ENCODE measurements at regions not wholly inside any gene's neighbourhood (a gene's known extent, or its start where the extent isn't known, plus 50 kb on each side); places are given as distances from the start of the nearest gene placed in this dataset.
A peak's percentile ranks its signal among the peaks of the same experiment; 100 is the strongest.

GRCh38 chr21:38930066-38930465 is 124.3 kb downstream of the ETS2 start:
- Histone ChIP-seq H3K4ac (ENCODE audit: low read depth, low read length) (no peak overlapping the region), H2BK5ac (ENCODE audit: low read length) (no peak overlapping the region), H3K4me3 (ENCODE audit: low read length) (no peak overlapping the region), H2BK15ac (replicated peaks; ENCODE audit: low read depth) (no peak overlapping the region), H2AK5ac (ENCODE audit: low read length) (no peak overlapping the region), H4K5ac (ENCODE audit: low read length) (no peak overlapping the region), H3K4me2 (ENCODE audit: low read length) (no peak overlapping the region), H3K79me1 (ENCODE audit: low read length) (no peaks in the 10 kb centered on the region), H3K18ac (ENCODE audit: low read length) (no peak overlapping the region), H3K9ac (ENCODE audit: low read length) (no peak overlapping the region), H4K8ac (ENCODE audit: low read depth, low read length) (no peak overlapping the region), H3K79me2 (ENCODE audit: control insufficient read depth, insufficient read depth, low read length) (no peaks in the 10 kb centered on the region), H3K36me3 (ENCODE audit: control insufficient read depth, insufficient read depth, low read length) (no peaks in the 10 kb centered on the region), H3K23ac (ENCODE audit: low read length) (no peak overlapping the region), H3K27ac (ENCODE audit: low read depth, low read length) (no peak overlapping the region), H3K4me1 (ENCODE audit: control insufficient read depth, low read depth, low read length) (no peaks in the 10 kb centered on the region), H3K56ac (ENCODE audit: low read length) (no peak overlapping the region), H2BK120ac (ENCODE audit: low read depth, low read length) (no peak overlapping the region), H3K27me3 (ENCODE audit: insufficient read depth, low read length, poor library complexity) (no peaks in the 10 kb centered on the region)
- peak; percentile 54 for DNase-seq
- WGBS (ENCODE audit: extremely low coverage, insufficient coverage, low lambda C conversion rate), result no CpG with 5 or more reads among the region's 2 CpGs

- H3K4me2 ChIP-seq (ENCODE audit: low read length), result no peak overlapping the region
- no peaks in the 10 kb centered on the region for H3K27me3 ChIP-seq (ENCODE audit: insufficient read depth, low read length, poor library complexity)
- no peak overlapping the region for H3K18ac ChIP-seq (ENCODE audit: low read length)
- no peak overlapping the region for H3K9ac ChIP-seq (ENCODE audit: low read length)
- no peak overlapping the region for H2BK120ac ChIP-seq (ENCODE audit: low read depth, low read length)
- no peak overlapping the region for H3K27ac ChIP-seq (ENCODE audit: low read depth, low read length)
- no peak overlapping the region for H2AK5ac ChIP-seq (ENCODE audit: low read length)
- H3K36me3 ChIP-seq (ENCODE audit: control insufficient read depth, insufficient read depth, low read length), result no peaks in the 10 kb centered on the region
- no peak overlapping the region for H3K4me3 ChIP-seq (ENCODE audit: low read length)
- WGBS (ENCODE audit: extremely low coverage, insufficient coverage, low lambda C conversion rate), result no CpG with 5 or more reads among the region's 1 CpG
- H3K23ac ChIP-seq (ENCODE audit: low read length), result no peak overlapping the region
- no peaks in the 10 kb centered on the region for H3K4me1 ChIP-seq (ENCODE audit: control insufficient read depth, low read depth, low read length)
- no peak overlapping the region for H3K56ac ChIP-seq (ENCODE audit: low read length)
- no peak overlapping the region for H3K4ac ChIP-seq (ENCODE audit: low read depth, low read length)
- no peak overlapping the region for H2BK15ac ChIP-seq (replicated peaks; ENCODE audit: low read depth)
- no peak overlapping the region for H2BK5ac ChIP-seq (ENCODE audit: low read length)
- H4K5ac ChIP-seq (ENCODE audit: low read length), result no peak overlapping the region
- H4K8ac ChIP-seq (ENCODE audit: low read depth, low read length), result no peak overlapping the region
- no peaks in the 10 kb centered on the region for H3K79me2 ChIP-seq (ENCODE audit: control insufficient read depth, insufficient read depth, low read length)
- no peaks in the 10 kb centered on the region for H3K79me1 ChIP-seq (ENCODE audit: low read length)
- DNase-seq, result no peak
Measured at GRCh38 chr21:38929652-38930051, 123.9 kb downstream of the ETS2 start.

GRCh38 chr21:38929142-38929541 is 123.4 kb downstream of the ETS2 start:
- H3K23ac ChIP-seq (ENCODE audit: low read length), result no peak overlapping the region
- H3K4ac ChIP-seq (ENCODE audit: low read depth, low read length), result no peak overlapping the region
- no peak overlapping the region for H4K8ac ChIP-seq (ENCODE audit: low read depth, low read length)
- no peak overlapping the region for H3K18ac ChIP-seq (ENCODE audit: low read length)
- no peaks in the 10 kb centered on the region for H3K79me1 ChIP-seq (ENCODE audit: low read length)
- no peak overlapping the region for H3K9ac ChIP-seq (ENCODE audit: low read length)
- H4K5ac ChIP-seq (ENCODE audit: low read length), result no peak overlapping the region
- H2BK5ac ChIP-seq (ENCODE audit: low read length), result no peak overlapping the region
- no CpG with 5 or more reads among the region's 1 CpG for WGBS (ENCODE audit: extremely low coverage, insufficient coverage, low lambda C conversion rate)
- H3K4me3 ChIP-seq (ENCODE audit: low read length), result no peak overlapping the region
- H2BK120ac ChIP-seq (ENCODE audit: low read depth, low read length), result no peak overlapping the region
- H3K56ac ChIP-seq (ENCODE audit: low read length), result no peak overlapping the region
- no peak overlapping the region for H2AK5ac ChIP-seq (ENCODE audit: low read length)
- H3K27ac ChIP-seq (ENCODE audit: low read depth, low read length), result no peak overlapping the region
- H3K4me1 ChIP-seq (ENCODE audit: control insufficient read depth, low read depth, low read length), result no peaks in the 10 kb centered on the region
- H2BK15ac ChIP-seq (replicated peaks; ENCODE audit: low read depth), result no peak overlapping the region
- no peaks in the 10 kb centered on the region for H3K27me3 ChIP-seq (ENCODE audit: insufficient read depth, low read length, poor library complexity)
- H3K79me2 ChIP-seq (ENCODE audit: control insufficient read depth, insufficient read depth, low read length), result no peaks in the 10 kb centered on the region
- no peak overlapping the region for H3K4me2 ChIP-seq (ENCODE audit: low read length)
- no peaks in the 10 kb centered on the region for H3K36me3 ChIP-seq (ENCODE audit: control insufficient read depth, insufficient read depth, low read length)
- no peak for DNase-seq

GRCh38 chr21:38927776-38928175 is 122.0 kb downstream of the ETS2 start:
- H3K4me1 ChIP-seq (ENCODE audit: control insufficient read depth, low read depth, low read length), result no peaks in the 10 kb centered on the region
- WGBS (ENCODE audit: extremely low coverage, insufficient coverage, low lambda C conversion rate), result no CpG with 5 or more reads among the region's 3 CpGs

GRCh38 chr21:38925923-38926322 is 120.2 kb downstream of the ETS2 start:
- Histone ChIP-seq H3K79me1 (ENCODE audit: low read length) (no peaks in the 10 kb centered on the region), H3K4me3 (ENCODE audit: low read length) (no peak overlapping the region), H3K4me2 (ENCODE audit: low read length) (no peak overlapping the region), H3K56ac (ENCODE audit: low read length) (no peak overlapping the region), H3K27ac (ENCODE audit: low read depth, low read length) (no peak overlapping the region), H4K5ac (ENCODE audit: low read length) (no peak overlapping the region), H2BK120ac (ENCODE audit: low read depth, low read length) (no peak overlapping the region), H2AK5ac (ENCODE audit: low read length) (no peak overlapping the region), H2BK15ac (replicated peaks; ENCODE audit: low read depth) (no peak overlapping the region), H3K9ac (ENCODE audit: low read length) (no peak overlapping the region), H3K4ac (ENCODE audit: low read depth, low read length) (no peak overlapping the region), H3K4me1 (ENCODE audit: control insufficient read depth, low read depth, low read length) (no peaks in the 10 kb centered on the region), H3K23ac (ENCODE audit: low read length) (no peak overlapping the region), H3K18ac (ENCODE audit: low read length) (no peak overlapping the region), H2BK5ac (ENCODE audit: low read length) (no peak overlapping the region), H4K8ac (ENCODE audit: low read depth, low read length) (no peak overlapping the region), H3K79me2 (ENCODE audit: control insufficient read depth, insufficient read depth, low read length) (no peaks in the 10 kb centered on the region), H3K36me3 (ENCODE audit: control insufficient read depth, insufficient read depth, low read length) (no peaks in the 10 kb centered on the region), H3K27me3 (ENCODE audit: insufficient read depth, low read length, poor library complexity) (no peaks in the 10 kb centered on the region)
- no CpG with 5 or more reads among the region's 7 CpGs for WGBS (ENCODE audit: extremely low coverage, insufficient coverage, low lambda C conversion rate)
- DNase-seq, result no peak

More at GRCh38 chr21:38927776-38928175, 122.0 kb downstream of the ETS2 start:
- Histone ChIP-seq H3K4me2 (ENCODE audit: low read length) (no peak overlapping the region), H3K9ac (ENCODE audit: low read length) (no peak overlapping the region), H2BK15ac (replicated peaks; ENCODE audit: low read depth) (no peak overlapping the region), H3K23ac (ENCODE audit: low read length) (no peak overlapping the region), H4K5ac (ENCODE audit: low read length) (no peak overlapping the region), H3K18ac (ENCODE audit: low read length) (no peak overlapping the region), H3K79me2 (ENCODE audit: control insufficient read depth, insufficient read depth, low read length) (no peaks in the 10 kb centered on the region), H3K27me3 (ENCODE audit: insufficient read depth, low read length, poor library complexity) (no peaks in the 10 kb centered on the region), H2BK5ac (ENCODE audit: low read length) (no peak overlapping the region), H3K79me1 (ENCODE audit: low read length) (no peaks in the 10 kb centered on the region), H3K56ac (ENCODE audit: low read length) (no peak overlapping the region), H2AK5ac (ENCODE audit: low read length) (no peak overlapping the region), H2BK120ac (ENCODE audit: low read depth, low read length) (no peak overlapping the region), H3K27ac (ENCODE audit: low read depth, low read length) (no peak overlapping the region), H4K8ac (ENCODE audit: low read depth, low read length) (no peak overlapping the region), H3K4ac (ENCODE audit: low read depth, low read length) (no peak overlapping the region), H3K4me3 (ENCODE audit: low read length) (no peak overlapping the region), H3K36me3 (ENCODE audit: control insufficient read depth, insufficient read depth, low read length) (no peaks in the 10 kb centered on the region)
- DNase-seq, result no peak

GRCh38 chr21:38925478-38925877 is 119.7 kb downstream of the ETS2 start:
- Histone ChIP-seq H3K4me3 (ENCODE audit: low read length) (no peak overlapping the region), H3K4me2 (ENCODE audit: low read length) (no peak overlapping the region), H4K8ac (ENCODE audit: low read depth, low read length) (no peak overlapping the region), H3K9ac (ENCODE audit: low read length) (no peak overlapping the region), H3K4me1 (ENCODE audit: control insufficient read depth, low read depth, low read length) (no peaks in the 10 kb centered on the region), H3K4ac (ENCODE audit: low read depth, low read length) (no peak overlapping the region), H2AK5ac (ENCODE audit: low read length) (no peak overlapping the region), H3K27ac (ENCODE audit: low read depth, low read length) (no peak overlapping the region), H2BK120ac (ENCODE audit: low read depth, low read length) (no peak overlapping the region), H2BK5ac (ENCODE audit: low read length) (no peak overlapping the region), H3K23ac (ENCODE audit: low read length) (no peak overlapping the region), H2BK15ac (replicated peaks; ENCODE audit: low read depth) (no peak overlapping the region), H3K36me3 (ENCODE audit: control insufficient read depth, insufficient read depth, low read length) (no peaks in the 10 kb centered on the region), H3K27me3 (ENCODE audit: insufficient read depth, low read length, poor library complexity) (no peaks in the 10 kb centered on the region), H3K18ac (ENCODE audit: low read length) (no peak overlapping the region), H3K79me1 (ENCODE audit: low read length) (no peaks in the 10 kb centered on the region), H3K79me2 (ENCODE audit: control insufficient read depth, insufficient read depth, low read length) (no peaks in the 10 kb centered on the region), H4K5ac (ENCODE audit: low read length) (no peak overlapping the region), H3K56ac (ENCODE audit: low read length) (no peak overlapping the region)
- no CpG with 5 or more reads among the region's 3 CpGs for WGBS (ENCODE audit: extremely low coverage, insufficient coverage, low lambda C conversion rate)
- DNase-seq, result no peak
